Dendritic cell treated with granulocyte-macrophage colony-stimulating factor and Interleukin-4, amounts not matched to agents 40 ng/mL and 50 ng/mL, for 4 days (primary cell): ENCODE measurements at regions not wholly inside any gene's neighbourhood (a gene's known extent, or its start where the extent isn't known, plus 50 kb on each side); places are given as distances from the start of the nearest gene placed in this dataset.

Experiments
- H3K27ac Mint-ChIP-seq: one replicate; pipeline ENCODE4 v1.8.0; 2022; ENCODE audit warnings: mild to moderate bottlenecking, mixed read lengths
- H3K27me3 Mint-ChIP-seq: one replicate; pipeline ENCODE4 v1.8.0; 2022; ENCODE audit warnings: mild to moderate bottlenecking, mixed read lengths
- H3K36me3 Mint-ChIP-seq: one replicate; pipeline ENCODE4 v1.8.0; 2022; ENCODE audit warnings: low read depth, mixed read lengths
- H3K4me1 Mint-ChIP-seq: one replicate; pipeline ENCODE4 v1.8.0; 2022; ENCODE audit warnings: low read depth, mixed read lengths
- H3K4me3 Mint-ChIP-seq: one replicate; pipeline ENCODE4 v1.8.0; 2022; ENCODE audit warnings: mild to moderate bottlenecking, moderate library complexity, mixed read lengths
- H3K9me3 Mint-ChIP-seq: one replicate; pipeline ENCODE4 v1.8.0; 2022; ENCODE audit warnings: mixed read lengths
- intact Hi-C: fragments of 100-400 bp; cut with micrococcal nuclease; formaldehyde crosslinking; loops from one replicate; pipeline ENCODE4 v1.15.0; 2022

DNA sequence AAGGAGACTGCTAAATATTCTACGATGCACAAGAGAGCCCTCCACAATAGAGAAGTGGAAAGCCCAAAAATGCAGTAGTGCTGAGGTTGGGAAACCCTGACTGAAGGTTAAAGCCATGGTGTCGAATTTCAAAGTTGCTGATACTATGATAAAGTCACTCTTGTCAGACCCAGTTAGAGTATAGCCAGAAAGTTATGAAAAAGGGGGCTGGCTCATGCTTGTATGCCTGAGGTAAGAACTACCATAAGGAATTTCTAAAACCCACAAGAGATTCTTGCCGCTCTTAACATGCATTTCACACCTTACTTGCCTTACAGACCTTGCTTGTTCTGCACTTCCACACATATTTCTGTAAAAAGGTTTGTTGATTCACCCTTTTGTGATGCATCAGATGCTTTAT is 184.6 kb downstream of the SLC6A15 start:
- H3K36me3 Mint-ChIP-seq, result no peaks in the 10 kb centered on the region
- intact Hi-C loops, result no loop called here
- H3K4me1 Mint-ChIP-seq, result no peaks in the 10 kb centered on the region
- H3K27me3 Mint-ChIP-seq, result no peaks in the 10 kb centered on the region
- H3K4me3 Mint-ChIP-seq, result no peak overlapping the region
- H3K9me3 Mint-ChIP-seq, result no peaks in the 10 kb centered on the region
- H3K27ac Mint-ChIP-seq, result no peak overlapping the region

DNA sequence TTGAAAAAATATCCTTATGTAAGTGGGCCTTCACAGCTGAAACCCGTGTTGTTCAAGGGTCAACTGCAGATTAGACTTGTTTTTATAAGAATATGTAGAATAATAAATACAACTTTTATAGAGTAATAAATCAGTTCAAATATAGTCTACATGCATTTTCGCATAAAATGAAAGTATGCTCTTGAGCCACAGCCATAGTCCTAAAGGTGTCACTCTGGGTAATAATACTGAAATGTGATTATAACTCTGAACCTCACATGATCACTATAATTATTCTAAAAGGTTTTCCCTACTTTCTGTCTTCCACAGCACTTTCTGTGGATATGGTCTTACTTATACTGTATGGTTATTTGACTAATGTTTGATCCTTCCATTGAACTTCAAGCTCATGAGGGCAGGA is 185.8 kb downstream of the SLC6A15 start:
- Mint-ChIP-seq H3K4me3 (no peak overlapping the region), H3K27me3 (no peaks in the 10 kb centered on the region), H3K4me1 (no peaks in the 10 kb centered on the region), H3K9me3 (no peaks in the 10 kb centered on the region), H3K36me3 (no peaks in the 10 kb centered on the region), H3K27ac (no peak overlapping the region)
- intact Hi-C loops, result no loop called here

DNA sequence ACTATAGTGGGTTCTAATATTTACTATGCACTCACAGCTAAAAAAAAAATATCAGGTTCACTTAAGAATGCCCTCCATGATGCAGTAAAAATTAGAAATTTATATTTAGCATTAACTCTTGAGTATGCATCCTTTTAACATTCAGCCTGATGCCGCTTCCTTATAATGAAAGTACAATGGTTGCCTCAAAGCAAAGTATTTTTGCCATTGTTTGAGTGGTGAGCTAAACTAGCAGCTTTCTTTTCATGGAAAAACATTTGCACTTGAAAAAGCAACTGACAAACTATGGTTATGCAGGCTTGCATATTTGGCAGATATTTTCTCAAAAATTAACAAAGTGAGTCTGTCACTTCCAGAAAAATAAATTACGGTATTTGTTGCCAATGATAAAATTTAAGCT is 188.6 kb downstream of the SLC6A15 start:
- Mint-ChIP-seq H3K9me3 (no peaks in the 10 kb centered on the region), H3K4me3 (no peak overlapping the region), H3K27ac (no peak overlapping the region), H3K4me1 (no peaks in the 10 kb centered on the region), H3K36me3 (no peaks in the 10 kb centered on the region), H3K27me3 (no peaks in the 10 kb centered on the region)
- intact Hi-C loops, result no loop called here

DNA sequence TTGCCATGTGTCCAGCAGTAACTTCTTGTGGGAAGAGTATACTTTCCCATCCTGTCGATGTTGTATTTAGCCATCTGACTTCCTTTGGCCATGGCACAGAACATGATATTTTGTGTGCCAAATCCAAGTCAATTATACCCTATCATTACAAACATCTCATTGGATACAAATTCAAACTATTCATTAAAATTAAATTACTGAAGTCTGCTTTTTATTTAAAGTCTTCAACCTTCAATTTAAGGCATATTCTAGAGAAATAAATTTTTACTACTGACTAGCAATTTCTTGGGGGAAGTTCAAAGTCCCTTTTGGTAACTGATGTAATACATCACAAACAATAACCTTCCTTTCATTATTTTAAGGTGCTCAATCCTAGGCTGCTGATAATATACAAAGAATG is 192.6 kb downstream of the SLC6A15 start:
- intact Hi-C loops, result no loop called here
- Mint-ChIP-seq H3K27ac (no peak overlapping the region), H3K4me3 (no peak overlapping the region), H3K36me3 (no peaks in the 10 kb centered on the region), H3K4me1 (no peaks in the 10 kb centered on the region), H3K27me3 (no peaks in the 10 kb centered on the region), H3K9me3 (no peaks in the 10 kb centered on the region)

DNA sequence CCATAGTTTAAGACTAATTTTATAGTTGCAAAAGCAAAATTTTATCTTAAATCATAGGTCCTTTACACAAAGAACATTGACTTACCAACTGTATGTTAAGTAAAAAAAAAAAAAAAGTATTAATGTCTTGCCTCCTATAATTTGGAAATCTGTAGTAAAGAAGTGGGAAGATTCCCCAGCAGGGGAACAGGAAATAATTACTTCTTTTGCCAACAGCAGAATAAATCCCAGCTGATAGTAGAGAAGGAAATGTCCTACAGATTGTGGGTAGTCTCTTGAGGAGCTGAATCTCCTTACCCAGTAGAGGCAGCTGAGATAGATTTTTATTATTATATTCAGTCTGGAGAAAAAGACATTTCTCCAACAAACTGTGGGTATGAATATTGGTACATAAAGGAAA is 193.7 kb downstream of the SLC6A15 start:
- H3K27ac Mint-ChIP-seq, result no peak overlapping the region
- no peaks in the 10 kb centered on the region for H3K4me1 Mint-ChIP-seq
- no peaks in the 10 kb centered on the region for H3K9me3 Mint-ChIP-seq
- H3K36me3 Mint-ChIP-seq, result no peaks in the 10 kb centered on the region
- intact Hi-C loops, result no loop called here
- H3K4me3 Mint-ChIP-seq, result no peak overlapping the region
- H3K27me3 Mint-ChIP-seq, result no peaks in the 10 kb centered on the region

DNA sequence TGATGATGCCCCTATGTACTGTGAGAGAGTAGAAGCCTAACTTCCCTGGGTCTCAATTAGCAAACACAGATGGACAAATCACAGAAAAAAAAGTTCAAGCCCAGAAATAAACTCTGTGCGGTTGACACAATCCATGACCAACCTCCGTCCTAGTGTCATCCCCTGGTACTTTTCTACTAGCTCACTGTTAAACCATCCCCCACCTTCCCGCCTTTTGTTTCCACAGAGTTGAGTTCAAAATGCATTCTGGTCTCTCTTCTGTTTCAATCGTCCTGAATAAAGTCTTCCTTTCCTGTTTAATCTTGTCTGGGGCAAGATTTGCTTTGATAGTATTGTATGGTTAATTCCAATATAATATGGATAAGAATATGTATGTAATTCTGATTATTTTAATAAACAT is 199.9 kb downstream of the SLC6A15 start:
- Mint-ChIP-seq H3K27me3 (no peaks in the 10 kb centered on the region), H3K4me3 (no peak overlapping the region), H3K9me3 (no peaks in the 10 kb centered on the region), H3K36me3 (no peaks in the 10 kb centered on the region), H3K27ac (no peak overlapping the region), H3K4me1 (no peaks in the 10 kb centered on the region)
- intact Hi-C loops, result no loop called here

DNA sequence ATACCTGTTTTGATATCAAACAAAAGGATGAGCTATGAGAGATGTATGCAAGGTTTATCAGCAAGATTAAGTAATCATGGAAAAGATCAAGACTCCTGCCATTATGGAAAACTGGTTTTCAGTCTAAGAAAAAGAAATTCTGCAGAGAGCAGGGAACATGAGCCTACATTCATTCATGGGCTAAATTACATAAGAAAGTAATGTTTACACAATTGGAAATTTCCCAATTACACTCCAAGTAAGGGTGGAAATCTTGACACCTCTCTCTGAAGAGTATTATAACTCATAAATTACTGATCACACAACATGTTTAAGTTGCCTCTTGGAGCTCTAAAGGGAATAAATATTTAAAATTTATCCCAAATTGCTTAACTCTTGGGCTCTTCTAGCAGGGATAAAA is 206.2 kb downstream of the SLC6A15 start:
- Mint-ChIP-seq H3K27me3 (no peaks in the 10 kb centered on the region), H3K4me3 (no peak overlapping the region), H3K4me1 (no peaks in the 10 kb centered on the region), H3K9me3 (no peaks in the 10 kb centered on the region), H3K36me3 (no peaks in the 10 kb centered on the region), H3K27ac (no peak overlapping the region)
- intact Hi-C loops, result no loop called here

DNA sequence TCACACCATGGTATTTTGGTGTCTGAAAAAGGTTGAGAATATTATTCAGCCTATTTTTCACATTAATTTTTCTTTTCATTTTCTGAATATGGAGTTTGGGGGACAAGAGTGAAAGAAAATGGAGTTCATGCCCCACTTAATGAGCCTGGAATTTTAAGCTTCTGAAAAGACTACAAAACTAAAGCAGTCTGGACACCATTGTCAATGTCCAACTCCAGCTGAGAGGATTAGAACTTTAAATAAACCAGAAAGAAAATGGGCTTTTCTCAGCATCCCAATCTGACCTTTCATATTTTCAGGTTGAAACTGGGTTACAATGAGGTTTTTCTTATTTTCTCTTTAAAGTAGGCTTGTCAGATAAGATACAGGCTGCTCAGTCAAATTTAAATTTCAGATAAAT is 207.7 kb downstream of the SLC6A15 start:
- intact Hi-C loops, result no loop called here

DNA sequence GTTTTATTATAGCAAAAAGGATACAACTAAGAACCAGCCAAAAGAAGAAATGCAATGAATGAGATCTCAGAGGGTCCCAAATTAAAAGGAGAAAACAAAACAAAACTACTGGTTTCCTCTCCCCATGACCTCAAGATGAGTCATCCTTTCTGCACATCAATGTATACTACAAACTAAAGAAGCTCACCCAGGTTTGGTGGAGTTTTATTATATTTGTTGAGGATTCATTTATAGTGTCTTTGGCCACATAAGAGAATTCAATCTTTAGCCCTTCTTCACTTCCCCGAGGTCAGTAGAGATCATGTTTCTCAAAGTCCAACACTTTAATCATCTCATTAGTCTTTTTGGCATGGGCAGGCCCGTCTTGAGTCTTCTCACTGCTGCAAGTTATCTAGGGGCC is 210.6 kb downstream of the SLC6A15 start:
- H3K4me3 Mint-ChIP-seq, result no peak overlapping the region
- H3K27me3 Mint-ChIP-seq, result no peaks in the 10 kb centered on the region
- no peak overlapping the region for H3K27ac Mint-ChIP-seq
- H3K36me3 Mint-ChIP-seq, result no peaks in the 10 kb centered on the region
- no peaks in the 10 kb centered on the region for H3K9me3 Mint-ChIP-seq
- no peaks in the 10 kb centered on the region for H3K4me1 Mint-ChIP-seq
- intact Hi-C loops, result no loop called here

More for the DNA sequence above, 207.7 kb downstream of the SLC6A15 start:
- Mint-ChIP-seq H3K36me3 (no peaks in the 10 kb centered on the region), H3K9me3 (no peaks in the 10 kb centered on the region), H3K27ac (no peak overlapping the region), H3K4me1 (no peaks in the 10 kb centered on the region), H3K27me3 (no peaks in the 10 kb centered on the region), H3K4me3 (no peak overlapping the region)

DNA sequence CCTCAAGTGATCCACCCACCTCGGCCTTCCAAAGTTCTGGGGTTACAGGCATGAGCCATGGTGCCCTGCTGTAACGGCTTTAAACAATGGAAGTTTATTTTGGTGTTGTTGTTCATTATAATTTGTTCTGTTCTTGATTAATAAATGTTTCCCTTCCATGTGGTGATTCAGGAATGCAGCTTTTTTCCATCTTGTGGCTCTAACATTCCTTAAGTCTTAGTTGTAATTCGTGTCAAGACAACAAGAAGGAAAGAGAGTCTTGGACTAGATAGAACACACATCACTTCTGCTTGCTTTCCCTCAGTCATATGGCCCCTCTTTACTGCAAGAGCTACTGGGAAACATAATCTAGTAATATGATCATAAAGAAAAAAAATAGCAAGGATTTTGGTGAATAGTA is 211.6 kb downstream of the SLC6A15 start:
- H3K9me3 Mint-ChIP-seq, result no peaks in the 10 kb centered on the region
- no peaks in the 10 kb centered on the region for H3K27me3 Mint-ChIP-seq
- no peak overlapping the region for H3K4me3 Mint-ChIP-seq
- no peak overlapping the region for H3K27ac Mint-ChIP-seq
- H3K4me1 Mint-ChIP-seq, result no peaks in the 10 kb centered on the region
- intact Hi-C loops, result no loop called here
- H3K36me3 Mint-ChIP-seq, result no peaks in the 10 kb centered on the region

DNA sequence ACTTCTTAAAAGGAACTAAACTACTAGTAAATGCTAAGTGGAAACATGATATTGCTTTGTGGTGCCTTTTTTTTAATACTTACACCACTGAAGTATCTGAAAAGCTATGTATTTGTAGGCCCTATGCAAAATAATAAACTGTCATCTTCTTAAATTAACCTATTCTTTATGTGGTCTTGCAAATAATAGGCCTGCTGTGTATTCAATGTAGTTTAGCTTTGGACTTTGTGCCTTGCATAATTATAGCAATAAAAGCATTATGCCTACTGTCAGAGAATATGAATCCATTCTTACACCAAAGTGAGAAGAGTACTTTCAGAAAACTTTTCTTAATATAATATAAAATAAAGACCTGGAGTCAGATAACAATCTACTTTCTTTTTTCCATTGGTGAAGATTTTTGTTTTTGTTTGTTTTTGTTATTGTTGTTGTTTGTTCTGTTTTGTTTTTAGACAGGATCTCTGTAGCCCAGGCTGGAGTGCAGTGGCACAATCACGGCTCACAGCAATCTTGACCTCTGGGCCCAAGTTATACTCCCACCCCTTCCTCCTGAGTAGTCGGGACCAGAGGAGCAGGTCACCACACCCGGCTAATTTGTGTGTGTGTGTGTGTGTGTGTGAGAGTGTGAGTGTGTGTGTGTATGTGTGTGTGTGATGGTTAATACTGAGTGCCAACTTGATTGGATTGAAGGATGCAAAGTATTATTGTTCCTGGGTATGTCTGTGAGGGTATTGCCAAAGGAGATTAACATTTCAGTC is 213.8 kb downstream of the SLC6A15 start:
- Mint-ChIP-seq H3K36me3 (no peaks in the 10 kb centered on the region), H3K27ac (no peak overlapping the region), H3K27me3 (no peaks in the 10 kb centered on the region), H3K9me3 (no peaks in the 10 kb centered on the region), H3K4me3 (no peak overlapping the region), H3K4me1 (no peaks in the 10 kb centered on the region)
- intact Hi-C loops, result no loop called here

DNA sequence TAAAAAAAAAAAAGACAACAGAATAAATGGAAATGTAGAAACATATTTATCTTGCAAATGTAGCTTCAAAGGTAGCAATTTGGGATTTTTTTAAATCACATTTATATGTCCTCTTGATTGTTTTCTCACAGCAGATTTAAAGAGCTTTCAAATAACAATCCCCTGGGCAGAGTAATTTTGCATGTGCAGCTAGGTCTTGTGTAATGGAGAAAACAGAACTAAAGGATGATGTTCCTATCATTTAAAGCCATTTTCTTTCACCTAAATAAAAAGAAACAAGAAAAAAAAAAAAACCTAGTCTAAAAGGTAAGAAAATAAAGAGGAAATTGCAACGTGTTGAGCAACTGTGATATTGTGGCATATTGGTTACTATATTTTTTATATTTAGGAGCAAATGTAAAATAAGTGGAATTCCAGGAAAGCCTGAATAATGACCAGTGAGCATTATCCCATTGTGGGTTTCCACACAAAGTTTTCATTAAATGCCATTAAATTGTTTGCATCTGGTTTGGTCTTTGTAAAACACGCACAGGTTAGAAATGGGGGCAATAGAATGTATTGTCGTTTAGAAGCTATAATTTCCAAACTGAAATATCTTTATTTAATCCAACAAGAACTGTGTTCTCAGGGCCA is 215.6 kb downstream of the SLC6A15 start:
- Mint-ChIP-seq H3K9me3 (no peaks in the 10 kb centered on the region), H3K27me3 (no peaks in the 10 kb centered on the region), H3K4me3 (no peak overlapping the region), H3K27ac (no peak overlapping the region), H3K36me3 (no peaks in the 10 kb centered on the region), H3K4me1 (no peaks in the 10 kb centered on the region)
- intact Hi-C loops, result no loop called here

DNA sequence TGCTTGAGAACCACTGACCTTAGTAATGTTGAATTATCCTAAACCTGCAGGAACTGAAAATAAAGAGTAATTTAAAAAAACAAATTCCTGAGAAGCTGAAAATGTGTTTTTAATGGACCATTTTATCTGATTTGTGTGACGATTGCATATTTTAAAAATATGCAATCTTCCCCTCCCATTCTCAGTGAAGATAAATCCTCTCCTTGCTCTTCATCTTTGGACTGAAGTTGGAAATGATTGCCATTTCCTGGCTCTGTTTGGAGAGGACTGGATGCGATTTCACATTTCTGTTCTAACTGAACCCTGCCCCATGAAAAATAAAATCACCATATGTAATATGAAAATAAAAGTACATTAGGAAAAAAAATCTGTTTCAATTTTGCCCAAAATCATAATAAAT is 216.3 kb downstream of the SLC6A15 start:
- no peaks in the 10 kb centered on the region for H3K27me3 Mint-ChIP-seq
- no peaks in the 10 kb centered on the region for H3K36me3 Mint-ChIP-seq
- no peak overlapping the region for H3K4me3 Mint-ChIP-seq
- H3K9me3 Mint-ChIP-seq, result no peaks in the 10 kb centered on the region
- no peak overlapping the region for H3K27ac Mint-ChIP-seq
- H3K4me1 Mint-ChIP-seq, result no peaks in the 10 kb centered on the region
- intact Hi-C loops, result no loop called here

DNA sequence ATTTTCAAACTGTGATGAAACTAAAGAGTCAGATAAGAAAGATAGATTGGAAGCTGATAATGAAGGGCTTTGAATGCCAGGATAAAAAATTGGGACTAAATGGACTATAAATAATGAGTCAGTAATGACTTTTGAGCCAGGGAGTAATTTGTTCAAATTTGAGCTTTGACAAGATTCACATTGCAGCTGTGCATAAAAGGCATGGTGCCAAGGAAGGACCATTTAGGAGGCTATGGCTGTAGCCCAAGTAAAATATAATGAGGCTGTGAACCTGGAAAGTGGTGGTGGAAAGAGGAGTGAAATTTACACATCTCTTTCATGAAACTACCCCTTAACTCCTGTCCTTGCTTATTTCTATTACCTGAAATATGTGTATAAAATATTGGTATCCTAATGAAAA is 218.5 kb downstream of the SLC6A15 start:
- Mint-ChIP-seq H3K4me1 (no peaks in the 10 kb centered on the region), H3K27ac (no peak overlapping the region), H3K9me3 (no peaks in the 10 kb centered on the region), H3K27me3 (no peaks in the 10 kb centered on the region), H3K36me3 (no peaks in the 10 kb centered on the region), H3K4me3 (no peak overlapping the region)
- intact Hi-C loops, result no loop called here

DNA sequence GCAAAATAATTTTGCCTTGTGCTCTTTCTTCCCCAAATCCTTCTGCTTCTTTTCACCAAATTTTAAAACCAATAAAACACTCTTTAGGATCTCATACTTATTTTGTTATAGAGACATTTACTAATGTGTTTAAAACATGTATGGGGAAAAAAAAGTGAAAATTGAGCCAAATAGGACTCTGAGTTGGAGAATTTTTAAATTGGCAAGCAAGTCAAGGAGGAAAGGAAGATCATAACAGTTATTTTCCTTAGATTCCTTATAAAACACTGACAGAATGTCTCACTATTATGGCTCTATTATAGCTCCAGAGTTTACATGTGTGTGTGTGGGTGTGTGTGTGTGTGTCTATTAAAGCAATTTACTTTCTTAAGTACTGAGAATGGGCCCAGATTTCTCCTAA is 220.5 kb downstream of the SLC6A15 start:
- Mint-ChIP-seq H3K27ac (no peak overlapping the region), H3K4me3 (no peak overlapping the region), H3K9me3 (no peaks in the 10 kb centered on the region), H3K36me3 (no peaks in the 10 kb centered on the region), H3K27me3 (no peaks in the 10 kb centered on the region), H3K4me1 (no peaks in the 10 kb centered on the region)
- intact Hi-C loops, result no loop called here
